ENCODE measurements at regions not wholly inside any gene's neighbourhood (a gene's known extent, or its start where the extent isn't known, plus 50 kb on each side); places are given as distances from the start of the nearest gene placed in this dataset.

- no peak for DNase-seq
Observed at GRCh38 chr4:144578681-144579080, 67.3 kb upstream of the HHIP start.

- no peak for DNase-seq
Observed at GRCh38 chr4:144579411-144580030, 66.4 kb upstream of the HHIP start.

- no peak for DNase-seq
Observed at GRCh38 chr4:144580430-144580829, 65.5 kb upstream of the HHIP start.

- DNase-seq: no peak
Observed at GRCh38 chr4:144582105-144582850, 63.7 kb upstream of the HHIP start.

- no peak for DNase-seq
Observed at GRCh38 chr4:144582975-144583374, 63.0 kb upstream of the HHIP start.

GRCh38 chr4:144583658-144584057 lies 62.3 kb upstream of the HHIP start:
- DNase-seq: no peak

- no peak for DNase-seq
Observed at GRCh38 chr4:144584428-144584827, 61.5 kb upstream of the HHIP start.

GRCh38 chr4:144589512-144589911 lies 56.4 kb upstream of the HHIP start:
- no peak for DNase-seq

GRCh38 chr4:144590020-144590419 lies 55.9 kb upstream of the HHIP start:
- DNase-seq: no peak

- no peak for DNase-seq
Observed at GRCh38 chr4:144591401-144591800, 54.6 kb upstream of the HHIP start.

GRCh38 chr4:144592264-144592663 lies 53.7 kb upstream of the HHIP start:
- no peak for DNase-seq

GRCh38 chr4:144594471-144594986 lies 51.4 kb upstream of the HHIP start:
- DNase-seq: no peak

GRCh38 chr4:144595681-144596080 lies 50.3 kb upstream of the HHIP start:
- DNase-seq: no peak
